CD4-positive, alpha-beta T cell (primary cell): ENCODE measurements at regions not wholly inside any gene's neighbourhood (a gene's known extent, or its start where the extent isn't known, plus 50 kb on each side); places are given as distances from the start of the nearest gene placed in this dataset.
"Not testable (repeated sequence)": the region's sequence is repeated elsewhere in the genome, so short reads cannot be mapped to it uniquely, and the experiment has no call there.

Experiments used
- ATAC-seq: fragments of 200-7000 bp; cut with Tn5 transposase; one replicate; pipeline ENCODE4 v1.10.0; 2022; ENCODE audit warnings: mild to moderate bottlenecking; ENCODE audit not compliant: poor library complexity
- CTCF ChIA-PET: fragments of 350-600 bp; sonication (Branson Sonifier 250); formaldehyde crosslinking; loops from one replicate; lab custom pipeline; 2021; ENCODE audit warnings: antibody characterized with exemption, inconsistent platforms; lab: Charles Lee
- POLR2A ChIA-PET: fragments of 350-600 bp; sonication (Branson Sonifier 250); formaldehyde crosslinking; loops from one replicate; lab custom pipeline; 2021; ENCODE audit warnings: antibody characterized with exemption, inconsistent platforms; lab: Charles Lee
- DNase-seq, 14 experiments: peaks; one replicate each; pipeline ENCODE4 v3.0.0-alpha.2; 2013 to 2020; ENCODE audit warnings: mixed read lengths in 2 of 14
- H3K27ac ChIP-seq, 2 donors: one replicate each; pipeline versions ENCODE4 v1.5.1 to v1.7.0; 2013; ENCODE audit warnings: low read length in 2 of 2, low read depth in 1 of 2, mild to moderate bottlenecking in 1 of 2
- H3K27me3 ChIP-seq, 2 experiments: 1 replicate in 1 of 2; 2 replicates in 1 of 2; pipeline versions ENCODE4 v1.6.1 to v1.7.0; 2013; ENCODE audit warnings: low read length in 2 of 2, control low read depth in 1 of 2, mild to moderate bottlenecking in 1 of 2, moderate library complexity in 1 of 2; ENCODE audit not compliant: insufficient read depth in 2 of 2, control insufficient read depth in 1 of 2
- H3K36me3 ChIP-seq: one replicate; pipeline ENCODE4 v1.6.1; 2013; ENCODE audit warnings: low read length, control low read depth; ENCODE audit not compliant: insufficient read depth
- H3K4me1 ChIP-seq: one replicate; pipeline ENCODE4 v1.6.1; 2013; ENCODE audit warnings: low read length, control low read depth; ENCODE audit not compliant: insufficient read depth
- H3K4me3 ChIP-seq: one replicate; pipeline ENCODE4 v1.5.1; 2013; ENCODE audit warnings: mild to moderate bottlenecking, low read length, moderate library complexity
- H3K9me3 ChIP-seq, 2 experiments: 1 replicate in 1 of 2; 2 replicates in 1 of 2; pipeline versions ENCODE4 v1.6.1 to v1.7.0; 2013; ENCODE audit warnings: low read length in 2 of 2, mild to moderate bottlenecking in 2 of 2, control low read depth in 1 of 2, moderate library complexity in 1 of 2; ENCODE audit not compliant: control insufficient read depth in 1 of 2, insufficient read depth in 1 of 2
- H3K27ac Mint-ChIP-seq: one replicate; pipeline ENCODE4 v1.8.0; 2020; ENCODE audit warnings: mixed read lengths
- H3K27me3 Mint-ChIP-seq: one replicate; pipeline ENCODE4 v1.8.0; 2021; ENCODE audit warnings: mixed read lengths
- H3K36me3 Mint-ChIP-seq: one replicate; pipeline ENCODE4 v1.8.0; 2021; ENCODE audit warnings: low read depth, mixed read lengths
- H3K4me1 Mint-ChIP-seq: one replicate; pipeline ENCODE4 v1.8.0; 2021; ENCODE audit warnings: low read depth, mixed read lengths
- H3K4me3 Mint-ChIP-seq: one replicate; pipeline ENCODE4 v1.8.0; 2020; ENCODE audit warnings: mild to moderate bottlenecking, mixed read lengths
- H3K9me3 Mint-ChIP-seq: one replicate; pipeline ENCODE4 v1.8.0; 2020; ENCODE audit warnings: mixed read lengths
- intact Hi-C, 2 experiments: fragments of 100-400 bp; cut with DNase I in 1 of 2; cut with micrococcal nuclease in 1 of 2; formaldehyde crosslinking; loops; one replicate each; pipeline versions ENCODE4 v1.15.1 to v1.9.0; 2023 to 2025; cut with DNase I, micrococcal nuclease
- TF ChIP-seq, protein P1 (sequence below): fragments of 200-600 bp; IDR thresholded peaks from one replicate; pipeline ENCODE4 v1.8.0; 2022; ENCODE audit warnings: antibody characterized with exemption, mild to moderate bottlenecking

DNA sequence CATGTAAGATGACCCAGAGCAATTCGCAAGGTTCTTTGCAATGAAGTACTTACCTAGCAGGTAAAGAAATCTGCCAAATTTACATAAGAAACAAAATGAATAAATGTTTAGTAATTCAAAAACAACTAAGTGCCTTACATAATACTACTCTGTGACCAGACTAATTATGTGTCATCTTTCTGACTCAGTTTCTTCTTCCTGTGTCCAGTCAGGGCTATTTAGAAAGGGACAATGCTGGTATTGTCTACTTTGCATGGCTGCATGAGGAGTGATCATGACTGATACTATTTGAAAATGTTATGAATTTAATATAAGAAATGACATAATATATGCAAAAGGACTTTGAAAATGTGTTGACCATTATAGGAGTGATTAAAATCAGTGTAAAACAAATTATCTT, 210.0 kb downstream of the TMEM161B start:
- H3K36me3 Mint-ChIP-seq: no peaks in the 10 kb centered on the region
- Histone ChIP-seq H3K9me3 (peaks cover 4 to 7% of the 10 kb centered on the region in 2 experiments), H3K36me3 (no peaks in the 10 kb centered on the region), H3K4me3 (no peak overlapping the region), H3K4me1 (no peaks in the 10 kb centered on the region), H3K27me3 (no peaks in the 10 kb centered on the region), H3K27ac (no peak overlapping the region)
- DNase-seq: no peak
- no peak overlapping the region for H3K27ac Mint-ChIP-seq
- ATAC-seq: no peak
- H3K4me1 Mint-ChIP-seq: no peaks in the 10 kb centered on the region
- peaks cover 19% of the 10 kb centered on the region for H3K9me3 Mint-ChIP-seq
- no peak overlapping the region for H3K4me3 Mint-ChIP-seq
- intact Hi-C loops: no loop called here
- no peaks in the 10 kb centered on the region for H3K27me3 Mint-ChIP-seq
- TF ChIP-seq, protein P1, sequence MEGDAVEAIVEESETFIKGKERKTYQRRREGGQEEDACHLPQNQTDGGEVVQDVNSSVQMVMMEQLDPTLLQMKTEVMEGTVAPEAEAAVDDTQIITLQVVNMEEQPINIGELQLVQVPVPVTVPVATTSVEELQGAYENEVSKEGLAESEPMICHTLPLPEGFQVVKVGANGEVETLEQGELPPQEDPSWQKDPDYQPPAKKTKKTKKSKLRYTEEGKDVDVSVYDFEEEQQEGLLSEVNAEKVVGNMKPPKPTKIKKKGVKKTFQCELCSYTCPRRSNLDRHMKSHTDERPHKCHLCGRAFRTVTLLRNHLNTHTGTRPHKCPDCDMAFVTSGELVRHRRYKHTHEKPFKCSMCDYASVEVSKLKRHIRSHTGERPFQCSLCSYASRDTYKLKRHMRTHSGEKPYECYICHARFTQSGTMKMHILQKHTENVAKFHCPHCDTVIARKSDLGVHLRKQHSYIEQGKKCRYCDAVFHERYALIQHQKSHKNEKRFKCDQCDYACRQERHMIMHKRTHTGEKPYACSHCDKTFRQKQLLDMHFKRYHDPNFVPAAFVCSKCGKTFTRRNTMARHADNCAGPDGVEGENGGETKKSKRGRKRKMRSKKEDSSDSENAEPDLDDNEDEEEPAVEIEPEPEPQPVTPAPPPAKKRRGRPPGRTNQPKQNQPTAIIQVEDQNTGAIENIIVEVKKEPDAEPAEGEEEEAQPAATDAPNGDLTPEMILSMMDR: no peak
- CTCF ChIA-PET: no interaction called here
- POLR2A ChIA-PET: no interaction called here

DNA sequence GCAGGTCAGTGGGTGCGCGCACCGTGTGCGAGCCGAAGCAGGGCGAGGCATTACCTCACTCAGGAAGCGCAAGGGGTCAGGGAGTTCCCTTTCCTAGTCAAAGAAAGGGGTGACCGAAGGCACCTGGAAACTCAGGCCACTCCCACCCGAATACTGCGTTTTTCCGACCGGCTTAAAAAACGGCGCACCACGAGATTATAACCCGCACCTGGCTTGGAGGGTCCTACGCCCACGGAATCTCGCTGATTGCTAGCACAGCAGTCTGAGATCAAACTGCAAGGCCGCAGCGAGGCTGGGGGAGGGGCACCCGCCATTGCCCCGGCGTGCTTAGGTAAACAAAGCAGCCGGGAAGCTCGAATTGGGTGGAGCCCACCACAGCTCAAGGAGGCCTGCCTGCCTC, 216.2 kb downstream of the TMEM161B start:
- H3K9me3 Mint-ChIP-seq, H3K4me3 Mint-ChIP-seq, DNase-seq, POLR2A ChIA-PET, H3K27me3 Mint-ChIP-seq, H3K27me3 ChIP-seq, H3K4me1 Mint-ChIP-seq, H3K27ac ChIP-seq, H3K36me3 Mint-ChIP-seq, H3K9me3 ChIP-seq, ATAC-seq, H3K27ac Mint-ChIP-seq, H3K36me3 ChIP-seq, H3K4me3 ChIP-seq, H3K4me1 ChIP-seq, CTCF ChIA-PET, intact Hi-C loops: not testable (repeated sequence)

DNA sequence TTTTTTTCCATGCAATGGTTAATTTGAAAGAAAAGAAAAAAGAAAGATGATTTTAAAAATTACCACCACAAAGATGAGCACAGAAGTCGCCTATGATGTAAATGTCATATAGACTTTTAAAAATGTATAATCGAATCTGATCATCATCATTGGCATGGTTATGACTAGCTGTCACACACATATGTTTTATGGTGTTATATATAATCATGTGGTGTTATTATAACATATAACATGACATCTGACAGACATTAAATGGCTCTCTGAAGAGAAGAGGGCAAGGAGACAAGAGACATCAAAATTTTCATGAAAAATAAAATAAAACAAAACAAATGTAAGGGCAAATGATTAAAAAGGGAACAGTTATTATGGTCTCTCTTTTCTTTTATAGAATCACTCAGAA, 217.5 kb downstream of the TMEM161B start:
- intact Hi-C loops: no loop called here
- H3K36me3 ChIP-seq: no peaks in the 10 kb centered on the region
- H3K4me1 ChIP-seq: no peaks in the 10 kb centered on the region
- H3K27ac ChIP-seq: no peak overlapping the region
- peaks cover 0 to 6% of the 10 kb centered on the region in 2 experiments for H3K9me3 ChIP-seq
- Mint-ChIP-seq H3K9me3 (peaks cover 3% of the 10 kb centered on the region), H3K4me1 (no peaks in the 10 kb centered on the region), H3K36me3 (no peaks in the 10 kb centered on the region), H3K27me3 (peaks cover 10% of the 10 kb centered on the region), H3K27ac (no peak overlapping the region), H3K4me3 (no peak overlapping the region)
- ChIA-PET CTCF (no interaction called here), POLR2A (no interaction called here)
- no peaks in the 10 kb centered on the region for H3K27me3 ChIP-seq
- H3K4me3 ChIP-seq: no peak overlapping the region
- TF ChIP-seq, protein P1: no peak
- DNase-seq (no peak), ATAC-seq (no peak)

DNA sequence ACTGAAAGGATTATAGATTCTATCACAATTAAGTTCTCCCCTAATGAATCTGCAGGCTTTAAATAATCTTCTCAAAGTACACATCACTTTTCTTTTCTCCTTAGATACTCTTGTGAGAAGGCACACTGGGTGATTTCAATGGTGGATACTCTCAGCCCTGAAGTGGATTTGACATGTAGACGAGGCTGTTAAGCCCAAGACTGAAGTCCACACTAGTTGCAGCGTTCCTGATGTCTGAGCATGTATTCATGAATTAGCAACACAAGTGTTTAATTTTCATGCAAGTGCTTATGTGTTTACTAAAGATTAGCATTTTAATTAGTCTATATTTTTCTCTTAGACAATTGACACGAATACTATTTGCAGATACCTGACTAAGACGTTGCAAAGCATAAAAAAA, 218.9 kb downstream of the TMEM161B start:
- no peak for ATAC-seq
- intact Hi-C loops: no loop called here

More for the DNA sequence above, 218.9 kb downstream of the TMEM161B start:
- TF ChIP-seq, protein P1: no peak
- Mint-ChIP-seq H3K4me1 (no peaks in the 10 kb centered on the region), H3K27me3 (peaks cover 10% of the 10 kb centered on the region), H3K27ac (no peak overlapping the region), H3K4me3 (no peak overlapping the region), H3K9me3 (peaks cover 3% of the 10 kb centered on the region), H3K36me3 (no peaks in the 10 kb centered on the region)
- H3K27ac ChIP-seq: no peak overlapping the region
- POLR2A ChIA-PET: no interaction called here
- H3K4me3 ChIP-seq: no peak overlapping the region
- H3K36me3 ChIP-seq: no peaks in the 10 kb centered on the region
- CTCF ChIA-PET: no interaction called here
- H3K4me1 ChIP-seq: no peaks in the 10 kb centered on the region
- DNase-seq: no peak
- no peaks in the 10 kb centered on the region for H3K27me3 ChIP-seq
- peaks cover 0 to 6% of the 10 kb centered on the region in 2 experiments for H3K9me3 ChIP-seq
